Smooth muscle cell (in vitro differentiated cells): ENCODE measurements at regions not wholly inside any gene's neighbourhood (a gene's known extent, or its start where the extent isn't known, plus 50 kb on each side); places are given as distances from the start of the nearest gene placed in this dataset.
"Not testable (repeated sequence)": the region's sequence is repeated elsewhere in the genome, so short reads cannot be mapped to it uniquely, and the experiment has no call there.

ENCODE experiments used
- DNase-seq: peaks from one replicate; lab custom pipeline; 2025; ENCODE audit not compliant: unreplicated experiment; lab: John Stamatoyannopoulos, UW
- H2AFZ ChIP-seq: fragments of 200-600 bp; sonication (generic); 2 replicates; pipeline ENCODE4 v1.6.0; 2016; ENCODE audit warnings: antibody characterized with exemption, low read depth, mild to moderate bottlenecking
- H3F3A ChIP-seq: fragments of 200-600 bp; sonication (generic); 2 replicates; pipeline ENCODE4 v1.6.0; 2017; ENCODE audit warnings: antibody characterized with exemption, low read depth
- H3K27ac ChIP-seq: fragments of 200-600 bp; sonication (generic); 2 replicates; pipeline ENCODE4 v1.5.1; 2016; ENCODE audit warnings: low read depth, mild to moderate bottlenecking
- H3K27me3 ChIP-seq: fragments of 200-600 bp; sonication (generic); 2 replicates; pipeline ENCODE4 v1.6.1; 2016; ENCODE audit warnings: low read depth, mild to moderate bottlenecking
- H3K36me3 ChIP-seq: fragments of 200-600 bp; sonication (generic); 2 replicates; pipeline ENCODE4 v1.5.1; 2016; ENCODE audit warnings: low read depth
- H3K4me1 ChIP-seq: fragments of 200-600 bp; sonication (generic); 2 replicates; pipeline ENCODE4 v1.5.1; 2016; ENCODE audit warnings: low read depth
- H3K4me2 ChIP-seq: fragments of 200-600 bp; sonication (generic); 2 replicates; pipeline ENCODE4 v1.6.0; 2016; ENCODE audit warnings: mild to moderate bottlenecking
- H3K4me3 ChIP-seq: fragments of 200-600 bp; sonication (generic); 2 replicates; pipeline ENCODE4 v1.5.1; 2016; ENCODE audit warnings: mild to moderate bottlenecking
- H3K79me2 ChIP-seq: fragments of 200-600 bp; sonication (generic); 2 replicates; pipeline ENCODE4 v1.6.0; 2016; ENCODE audit warnings: low read depth, mild to moderate bottlenecking
- H3K9ac ChIP-seq: fragments of 200-600 bp; sonication (generic); 2 replicates; pipeline ENCODE4 v1.6.0; 2016; ENCODE audit warnings: low read depth
- H3K9me3 ChIP-seq: fragments of 200-600 bp; sonication (generic); replicated peaks from 2 replicates; pipeline ENCODE4 v1.5.1; 2016; ENCODE audit warnings: low read depth
- H4K20me1 ChIP-seq: fragments of 200-600 bp; sonication (generic); 2 replicates; pipeline ENCODE4 v1.6.0; 2016; ENCODE audit warnings: low read depth
- WGBS: methylation state at CpG from one replicate; pipeline ENCODE4 v1.1.7; 2016; ENCODE audit warnings: low lambda C conversion rate; 5-methylcytosine and 5-hydroxymethylcytosine counted together
- TF ChIP-seq, protein P1 (sequence below): fragments of 200-600 bp; sonication (generic); IDR thresholded peaks from 2 replicates; pipeline ENCODE4 v1.5.1; 2017; ENCODE audit warnings: borderline replicate concordance, mild to moderate bottlenecking, antibody characterized with exemption; ENCODE audit not compliant: insufficient read depth, poor library complexity, severe bottlenecking

DNA sequence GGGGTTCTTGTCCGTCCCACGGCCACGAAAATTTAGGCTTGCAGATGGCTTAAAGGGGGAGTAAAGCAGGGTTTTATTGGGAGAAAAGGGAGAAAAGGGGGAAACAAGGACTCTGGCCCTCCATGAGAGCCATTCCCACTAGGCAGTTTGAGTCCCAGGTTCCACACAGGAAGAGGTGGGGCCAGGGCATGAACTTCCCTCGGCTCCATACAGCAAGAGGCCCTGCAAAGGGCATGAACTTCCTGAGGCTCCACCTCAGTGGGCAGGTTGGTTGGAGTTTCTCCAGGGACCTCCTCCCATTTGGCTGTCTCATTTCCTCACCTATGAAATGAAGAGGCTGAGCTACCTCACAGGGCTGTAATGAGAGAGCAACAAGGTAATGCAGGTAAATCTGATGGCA lies 229.7 kb downstream of the MAT2B start:
- Histone ChIP-seq H3K79me2 (no peaks in the 10 kb centered on the region), H3K4me1 (no peaks in the 10 kb centered on the region), H3K4me3 (no peak overlapping the region), H3K4me2 (no peak overlapping the region), H3K9ac (no peak overlapping the region), H2AFZ (no peak overlapping the region), H3K27ac (no peak overlapping the region), H3K9me3 (no peaks in the 10 kb centered on the region), H3K36me3 (no peaks in the 10 kb centered on the region), H3F3A (no peaks in the 10 kb centered on the region), H3K27me3 (no peaks in the 10 kb centered on the region), H4K20me1 (no peaks in the 10 kb centered on the region)
- no peak for DNase-seq
- 88% methylated on average over 4 of the region's 4 CpGs for WGBS
- TF ChIP-seq, protein P1, sequence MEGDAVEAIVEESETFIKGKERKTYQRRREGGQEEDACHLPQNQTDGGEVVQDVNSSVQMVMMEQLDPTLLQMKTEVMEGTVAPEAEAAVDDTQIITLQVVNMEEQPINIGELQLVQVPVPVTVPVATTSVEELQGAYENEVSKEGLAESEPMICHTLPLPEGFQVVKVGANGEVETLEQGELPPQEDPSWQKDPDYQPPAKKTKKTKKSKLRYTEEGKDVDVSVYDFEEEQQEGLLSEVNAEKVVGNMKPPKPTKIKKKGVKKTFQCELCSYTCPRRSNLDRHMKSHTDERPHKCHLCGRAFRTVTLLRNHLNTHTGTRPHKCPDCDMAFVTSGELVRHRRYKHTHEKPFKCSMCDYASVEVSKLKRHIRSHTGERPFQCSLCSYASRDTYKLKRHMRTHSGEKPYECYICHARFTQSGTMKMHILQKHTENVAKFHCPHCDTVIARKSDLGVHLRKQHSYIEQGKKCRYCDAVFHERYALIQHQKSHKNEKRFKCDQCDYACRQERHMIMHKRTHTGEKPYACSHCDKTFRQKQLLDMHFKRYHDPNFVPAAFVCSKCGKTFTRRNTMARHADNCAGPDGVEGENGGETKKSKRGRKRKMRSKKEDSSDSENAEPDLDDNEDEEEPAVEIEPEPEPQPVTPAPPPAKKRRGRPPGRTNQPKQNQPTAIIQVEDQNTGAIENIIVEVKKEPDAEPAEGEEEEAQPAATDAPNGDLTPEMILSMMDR, result no peak

DNA sequence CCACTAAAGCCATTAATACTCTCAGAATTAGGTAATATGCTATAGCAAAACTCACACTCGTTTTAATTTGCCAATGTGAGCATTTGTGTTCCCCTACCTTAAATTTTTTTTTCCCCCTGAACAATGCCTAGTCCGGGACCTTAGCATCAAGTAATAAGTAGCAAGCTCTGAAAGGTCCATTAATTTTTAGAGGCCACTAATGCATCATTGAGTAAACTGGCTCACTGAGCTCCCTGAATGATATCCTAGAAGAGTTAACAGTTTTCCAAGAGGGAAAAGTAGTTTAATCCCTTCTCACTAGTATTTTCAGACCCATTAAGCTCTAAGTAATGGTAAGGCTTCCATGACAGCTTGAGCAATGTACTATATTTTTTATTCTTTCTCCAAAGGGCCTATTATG lies 242.2 kb downstream of the MAT2B start:
- H2AFZ ChIP-seq, result no peak overlapping the region
- no peaks in the 10 kb centered on the region for H3K27me3 ChIP-seq
- DNase-seq, result no peak
- H3K9ac ChIP-seq, result no peak overlapping the region
- H3K79me2 ChIP-seq, result no peaks in the 10 kb centered on the region
- H4K20me1 ChIP-seq, result no peaks in the 10 kb centered on the region
- no peaks in the 10 kb centered on the region for H3F3A ChIP-seq
- no peaks in the 10 kb centered on the region for H3K9me3 ChIP-seq
- no peak overlapping the region for H3K27ac ChIP-seq
- H3K4me1 ChIP-seq, result no peaks in the 10 kb centered on the region
- TF ChIP-seq, protein P1, result no peak
- H3K4me3 ChIP-seq, result no peak overlapping the region
- WGBS, result 76% methylated on average over 2 of the region's 2 CpGs
- H3K36me3 ChIP-seq, result no peaks in the 10 kb centered on the region
- H3K4me2 ChIP-seq, result no peak overlapping the region

DNA sequence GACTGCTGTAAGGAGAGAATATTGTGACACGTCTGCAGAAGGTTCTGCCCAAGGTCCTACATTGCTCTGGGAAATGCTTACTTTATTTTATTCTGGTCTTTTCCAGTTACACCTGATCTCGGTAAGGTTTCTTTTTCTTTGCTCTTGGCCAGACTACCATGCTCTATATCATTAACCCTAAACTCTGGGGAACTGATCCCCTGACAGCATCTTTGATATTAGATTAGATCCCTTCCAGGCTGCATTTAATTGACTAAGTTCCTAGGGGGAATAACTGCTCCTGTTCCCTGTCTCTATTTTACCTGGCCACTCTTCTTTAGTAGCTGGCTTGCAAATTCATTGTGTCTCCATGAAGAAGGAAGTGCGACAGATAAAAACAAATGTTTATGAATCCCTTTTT lies 243.5 kb downstream of the MAT2B start:
- WGBS, result 85% methylated on average over 3 of the region's 3 CpGs
- Histone ChIP-seq H2AFZ (no peak overlapping the region), H3K9ac (no peak overlapping the region), H3K4me1 (no peaks in the 10 kb centered on the region), H3K27ac (no peak overlapping the region), H3K4me3 (no peak overlapping the region), H3K36me3 (no peaks in the 10 kb centered on the region), H3K27me3 (no peaks in the 10 kb centered on the region), H3F3A (no peaks in the 10 kb centered on the region), H3K9me3 (no peaks in the 10 kb centered on the region), H3K79me2 (no peaks in the 10 kb centered on the region), H3K4me2 (no peak overlapping the region), H4K20me1 (no peaks in the 10 kb centered on the region)
- DNase-seq, result no peak
- TF ChIP-seq, protein P1, result no peak

DNA sequence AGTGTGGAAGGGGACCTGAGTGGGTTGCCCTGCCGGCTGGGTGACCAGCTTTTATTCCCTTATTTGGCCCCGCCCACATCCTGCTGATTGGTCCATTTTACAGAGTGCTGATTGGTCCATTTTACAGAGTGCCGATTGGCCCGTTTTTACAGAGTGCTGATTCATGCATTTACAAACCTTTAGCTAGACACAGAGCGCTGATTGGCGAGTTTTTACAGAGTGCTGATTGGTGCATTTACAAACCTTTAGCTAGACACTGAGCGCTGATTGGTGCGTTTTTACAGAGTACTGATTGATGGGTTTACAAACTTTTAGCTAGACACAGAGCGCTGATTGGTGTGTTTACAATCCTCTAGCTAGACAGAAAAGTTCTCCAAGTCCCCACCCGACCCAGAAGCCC lies 245.0 kb downstream of the MAT2B start:
- DNase-seq, H3K9me3 ChIP-seq, H3K9ac ChIP-seq, H3K4me3 ChIP-seq, H3K27ac ChIP-seq, H3K4me2 ChIP-seq, H3K79me2 ChIP-seq, H2AFZ ChIP-seq, H3K36me3 ChIP-seq, H3K27me3 ChIP-seq, H4K20me1 ChIP-seq, H3K4me1 ChIP-seq, H3F3A ChIP-seq: not testable (repeated sequence)
- 93% methylated on average over 10 of the region's 10 CpGs for WGBS
